ENCODE measurements at regions not wholly inside any gene's neighbourhood (a gene's known extent, or its start where the extent isn't known, plus 50 kb on each side); places are given as distances from the start of the nearest gene placed in this dataset.

DNA sequence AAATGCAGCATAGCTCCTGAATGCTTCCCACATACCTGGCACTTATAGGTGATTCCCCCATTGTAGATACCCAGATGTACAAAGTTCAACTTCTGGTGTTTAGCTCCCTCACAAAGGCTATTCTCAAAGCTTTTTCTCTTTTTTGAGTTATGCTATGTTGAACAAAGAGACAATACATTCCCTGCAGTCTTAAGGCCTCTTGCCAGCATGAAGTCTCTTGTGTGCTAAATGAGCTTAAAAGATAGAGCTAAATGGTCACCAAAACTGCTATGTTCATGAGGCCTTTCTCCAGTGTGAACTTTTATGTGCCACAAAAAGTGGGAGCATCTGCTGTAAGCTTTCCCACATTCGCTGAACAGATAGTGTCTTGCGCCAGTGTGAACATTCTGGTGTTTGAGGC lies 111.2 kb upstream of the TMEM47 start:
- TF ChIP-seq POLR2AphosphoS5 (IDR thresholded peaks at IDR 0.05), result no peak
- TF ChIP-seq, protein P1, sequence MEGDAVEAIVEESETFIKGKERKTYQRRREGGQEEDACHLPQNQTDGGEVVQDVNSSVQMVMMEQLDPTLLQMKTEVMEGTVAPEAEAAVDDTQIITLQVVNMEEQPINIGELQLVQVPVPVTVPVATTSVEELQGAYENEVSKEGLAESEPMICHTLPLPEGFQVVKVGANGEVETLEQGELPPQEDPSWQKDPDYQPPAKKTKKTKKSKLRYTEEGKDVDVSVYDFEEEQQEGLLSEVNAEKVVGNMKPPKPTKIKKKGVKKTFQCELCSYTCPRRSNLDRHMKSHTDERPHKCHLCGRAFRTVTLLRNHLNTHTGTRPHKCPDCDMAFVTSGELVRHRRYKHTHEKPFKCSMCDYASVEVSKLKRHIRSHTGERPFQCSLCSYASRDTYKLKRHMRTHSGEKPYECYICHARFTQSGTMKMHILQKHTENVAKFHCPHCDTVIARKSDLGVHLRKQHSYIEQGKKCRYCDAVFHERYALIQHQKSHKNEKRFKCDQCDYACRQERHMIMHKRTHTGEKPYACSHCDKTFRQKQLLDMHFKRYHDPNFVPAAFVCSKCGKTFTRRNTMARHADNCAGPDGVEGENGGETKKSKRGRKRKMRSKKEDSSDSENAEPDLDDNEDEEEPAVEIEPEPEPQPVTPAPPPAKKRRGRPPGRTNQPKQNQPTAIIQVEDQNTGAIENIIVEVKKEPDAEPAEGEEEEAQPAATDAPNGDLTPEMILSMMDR (IDR thresholded peaks at IDR 0.05), result no peak
- TF ChIP-seq EP300 (IDR thresholded peaks at IDR 0.05), result no peak
